H1 (cell line): ENCODE measurements at regions not wholly inside any gene's neighbourhood (a gene's known extent, or its start where the extent isn't known, plus 50 kb on each side); places are given as distances from the start of the nearest gene placed in this dataset.

Source experiments
- CTCF ChIA-PET: fragments of 300-600 bp; sonication (Branson Sonifier 250); formaldehyde crosslinking; loops from one replicate; lab custom pipeline; 2021; ENCODE audit not compliant: partially characterized antibody; lab: Charles Lee
- POLR2A ChIA-PET: fragments of 300-600 bp; sonication (Branson Sonifier 250); formaldehyde crosslinking; loops from one replicate; lab custom pipeline; 2021; ENCODE audit warnings: inconsistent platforms; ENCODE audit not compliant: partially characterized antibody; lab: Charles Lee
- DNase-seq, 2 experiments: peaks; one replicate each; pipeline versions ENCODE4 v3.0.0 to v3.0.0-alpha.2; 2010 to 2022; ENCODE audit warnings: low spot score in 2 of 2, low read depth in 1 of 2, mixed read lengths in 1 of 2
- FAIRE-seq: peaks from 2 replicates; lab custom pipeline; 2011; peaks lifted over from hg19 to GRCh38; lab: Jason Lieb, UNC
- H2AFZ ChIP-seq: 2 replicates; pipeline ENCODE4 v1.8.1; 2012; ENCODE audit warnings: low read length, inconsistent platforms
- H2AK5ac ChIP-seq: 2 replicates; pipeline ENCODE4 v1.6.1; 2013; ENCODE audit warnings: low read depth, low read length
- H2BK120ac ChIP-seq: replicated peaks from 2 replicates; pipeline ENCODE3; 2013; ENCODE audit warnings: low read depth, low read length, inconsistent platforms
- H2BK12ac ChIP-seq: 2 replicates; pipeline ENCODE4 v1.6.1; 2013; ENCODE audit warnings: low read depth, low read length
- H2BK15ac ChIP-seq: 2 replicates; pipeline ENCODE4 v1.6.1; 2013; ENCODE audit warnings: low read length
- H2BK20ac ChIP-seq: 2 replicates; pipeline ENCODE4 v1.6.1; 2013; ENCODE audit warnings: low read length
- H2BK5ac ChIP-seq: 2 replicates; pipeline ENCODE4 v1.6.1; 2013; ENCODE audit warnings: low read depth, low read length
- H3K14ac ChIP-seq: 2 replicates; pipeline ENCODE4 v1.6.1; 2013; ENCODE audit warnings: inconsistent platforms; ENCODE audit not compliant: insufficient read length
- H3K18ac ChIP-seq: 2 replicates; pipeline ENCODE4 v1.6.1; 2013; ENCODE audit warnings: low read length; ENCODE audit errors: extremely low read depth
- H3K23ac ChIP-seq: 2 replicates; pipeline ENCODE4 v1.6.1; 2013; ENCODE audit warnings: inconsistent platforms; ENCODE audit not compliant: insufficient read length
- H3K23me2 ChIP-seq: 2 replicates; pipeline ENCODE4 v1.6.1; 2013; ENCODE audit warnings: low read depth, low read length
- H3K27ac ChIP-seq: 2 replicates; pipeline ENCODE4 v1.6.1; 2011; ENCODE audit warnings: low read depth, low read length, inconsistent platforms
- H3K27me3 ChIP-seq, 4 experiments: replicated peaks in 1 of 4; 1 replicate in 1 of 4; 2 replicates in 3 of 4; pipeline versions ENCODE4 v1.6.1 to v1.8.1; 2011 to 2013; ENCODE audit warnings: low read length in 3 of 4, mild to moderate bottlenecking in 3 of 4, inconsistent platforms in 2 of 4, mixed read lengths in 2 of 4, moderate library complexity in 1 of 4; ENCODE audit not compliant: control insufficient read depth in 3 of 4, insufficient read depth in 3 of 4; ENCODE audit errors: extremely low read depth in 1 of 4
- H3K36me3 ChIP-seq, 4 experiments: 2 replicates each; pipeline versions ENCODE4 v1.6.1 to v1.8.1; 2011 to 2013; ENCODE audit warnings: mild to moderate bottlenecking in 4 of 4, low read length in 3 of 4, moderate library complexity in 2 of 4, control low read depth in 1 of 4, inconsistent platforms in 1 of 4; ENCODE audit not compliant: insufficient read depth in 4 of 4, control insufficient read depth in 2 of 4
- H3K4ac ChIP-seq: replicated peaks from 2 replicates; pipeline ENCODE3; 2013; ENCODE audit warnings: low read length, low read depth, mixed read lengths, inconsistent platforms; ENCODE audit not compliant: insufficient read length
- H3K4me1 ChIP-seq, 4 experiments: replicated peaks in 1 of 4; 1 replicate in 1 of 4; 2 replicates in 3 of 4; pipeline versions ENCODE4 v1.6.1 to v1.8.1; 2011 to 2013; ENCODE audit warnings: low read length in 3 of 4, inconsistent platforms in 2 of 4, mixed read lengths in 1 of 4; ENCODE audit not compliant: insufficient read depth in 4 of 4, control insufficient read depth in 3 of 4
- H3K4me2 ChIP-seq, 2 experiments: 2 replicates each; pipeline versions ENCODE4 v1.6.1 to v1.8.1; 2011 to 2013; ENCODE audit warnings: low read depth in 2 of 2, low read length in 2 of 2, control low read depth in 1 of 2, inconsistent platforms in 1 of 2, mild to moderate bottlenecking in 1 of 2; ENCODE audit not compliant: insufficient read depth in 1 of 2
- H3K4me3 ChIP-seq, 4 experiments: fragments of 200-600, 300-600 bp in 1 of 4; sonication (generic), shearing (Covaris generic), sonication (Bioruptor Twin) in 1 of 4; 2 replicates each; pipeline versions ENCODE4 v1.5.1 to v1.8.1; 2011 to 2016; ENCODE audit warnings: low read length in 4 of 4, low read depth in 3 of 4, control low read depth in 2 of 4, inconsistent platforms in 2 of 4, mild to moderate bottlenecking in 2 of 4, mixed read lengths in 1 of 4, moderate library complexity in 1 of 4; ENCODE audit not compliant: insufficient read depth in 2 of 4; ENCODE audit errors: extremely low read depth in 1 of 4
- H3K56ac ChIP-seq: replicated peaks from 2 replicates; pipeline ENCODE3; 2013; ENCODE audit warnings: low read depth, mild to moderate bottlenecking, mixed read lengths, low read length, inconsistent platforms; ENCODE audit not compliant: insufficient read length
- H3K79me1 ChIP-seq: 2 replicates; pipeline ENCODE4 v1.6.1; 2013; ENCODE audit warnings: low read depth, low read length, control low read depth
- H3K79me2 ChIP-seq, 2 experiments: 2 replicates each; pipeline versions ENCODE4 v1.6.1 to v1.8.1; 2012 to 2013; ENCODE audit warnings: low read length in 2 of 2, mild to moderate bottlenecking in 2 of 2, inconsistent platforms in 1 of 2; ENCODE audit not compliant: insufficient read depth in 2 of 2, control insufficient read depth in 1 of 2
- H3K9ac ChIP-seq, 4 experiments: replicated peaks in 1 of 4; 1 replicate in 1 of 4; 2 replicates in 3 of 4; pipeline versions ENCODE4 v1.6.1 to v1.8.1; 2011 to 2013; ENCODE audit warnings: low read depth in 3 of 4, low read length in 3 of 4, control low read depth in 2 of 4, mild to moderate bottlenecking in 2 of 4, moderate library complexity in 2 of 4, inconsistent platforms in 1 of 4; ENCODE audit errors: extremely low read depth in 1 of 4
- H3K9me3 ChIP-seq, 2 experiments: 2 replicates each; pipeline versions ENCODE4 v1.6.1 to v1.8.1; 2012 to 2013; ENCODE audit warnings: mild to moderate bottlenecking in 2 of 2, moderate library complexity in 2 of 2, control low read depth in 1 of 2, inconsistent platforms in 1 of 2, low read depth in 1 of 2, low read length in 1 of 2, mixed read lengths in 1 of 2; ENCODE audit not compliant: insufficient read depth in 2 of 2
- H4K20me1 ChIP-seq, 2 experiments: replicated peaks in 1 of 2; 2 replicates each; pipeline versions ENCODE3 to v1.8.1; 2011 to 2013; ENCODE audit warnings: inconsistent platforms in 2 of 2, low read length in 2 of 2, mild to moderate bottlenecking in 1 of 2; ENCODE audit not compliant: insufficient read depth in 2 of 2, control insufficient read depth in 1 of 2
- H4K5ac ChIP-seq: 2 replicates; pipeline ENCODE4 v1.6.1; 2013; ENCODE audit warnings: low read length, low read depth, mixed read lengths, inconsistent platforms; ENCODE audit not compliant: insufficient read length
- H4K8ac ChIP-seq: 2 replicates; pipeline ENCODE4 v1.8.0; 2013; ENCODE audit warnings: mild to moderate bottlenecking, moderate library complexity, low read length, inconsistent platforms; ENCODE audit not compliant: insufficient read depth; ENCODE audit errors: extremely low read depth
- H4K91ac ChIP-seq: replicated peaks from 2 replicates; pipeline ENCODE3; 2013; ENCODE audit warnings: low read length, mixed read lengths, inconsistent platforms; ENCODE audit not compliant: insufficient read length
- MAFK ChIP-seq: IDR thresholded peaks from 2 replicates; pipeline ENCODE4 v1.6.1; 2012; ENCODE audit warnings: low read depth, mild to moderate bottlenecking, improper control_type of control experiment, low read length
- POLR2AphosphoS5 ChIP-seq: IDR thresholded peaks from 2 replicates; pipeline ENCODE4 v1.6.1; 2011; ENCODE audit warnings: low read depth, low read length
- SAP30 ChIP-seq: fragments of 300-600 bp; sonication (generic); IDR thresholded peaks from 2 replicates; pipeline ENCODE4 v1.7.1; 2012; ENCODE audit warnings: low read length, moderate library complexity, mild to moderate bottlenecking, inconsistent platforms; ENCODE audit not compliant: insufficient read depth, insufficient replicate concordance
- WGBS, 2 experiments: shearing (Covaris generic) in 1 of 2; methylation state at CpG; one replicate each; pipeline versions ENCODE4 v1.1.6 to v1.1.7; 2013 to 2015; ENCODE audit warnings: low lambda C conversion rate in 2 of 2, mixed read lengths in 2 of 2, inconsistent platforms in 1 of 2, low coverage in 1 of 2, missing lambda C conversion rate in 1 of 2; ENCODE audit not compliant: insufficient replicate concordance in 2 of 2, insufficient coverage in 1 of 2, insufficient read length in 1 of 2; ENCODE audit errors: extremely low coverage in 1 of 2, missing lambda C conversion rate in 1 of 2; 5-methylcytosine and 5-hydroxymethylcytosine counted together

DNA sequence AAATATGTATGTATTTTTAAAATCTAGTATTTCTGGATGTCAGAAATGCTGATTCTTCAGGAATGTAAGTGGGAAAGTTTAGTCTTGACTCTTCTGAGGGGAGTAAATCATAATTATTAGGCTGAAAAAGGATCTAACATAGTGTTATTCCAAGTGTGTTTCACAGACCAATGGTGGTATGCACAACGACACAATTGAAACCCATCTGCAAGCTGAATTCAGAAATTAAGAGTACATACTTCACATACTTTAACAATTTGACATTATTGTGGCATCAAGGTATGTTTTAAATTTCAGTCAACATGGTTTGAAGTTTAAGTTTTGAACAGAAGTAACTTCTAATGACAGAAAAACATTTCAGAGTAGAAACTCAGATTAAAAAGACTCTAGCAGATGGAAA, 236.7 kb downstream of the SLC7A11 start:
- 100% methylated on average over 1 of the region's 1 CpG; no CpG with 5 or more reads in 1 of the 2 experiments for WGBS, 2 experiments
- no peaks in the 10 kb centered on the region for H3K36me3 ChIP-seq
- peak overlapping the region; percentile 73; the same call in 1 of the 2 replicates for H2AFZ ChIP-seq
- H3K4me3 ChIP-seq, result no peak overlapping the region
- no peak overlapping the region for H2BK5ac ChIP-seq
- TF ChIP-seq POLR2AphosphoS5 (no peak), MAFK (no peak), SAP30 (no peak)
- ChIA-PET POLR2A (no interaction called here), CTCF (interaction anchor here (1.1 to 1.4 kb wide), 3 partner anchors 30 to 518 kb away, joined by 3 to 4 read pairs (median 3); no protein-coding TSS in a partner anchor)
- no peaks in the 10 kb centered on the region for H3K23me2 ChIP-seq
- no peaks in the 10 kb centered on the region for H3K4me1 ChIP-seq
- H4K5ac ChIP-seq, result no peak overlapping the region
- no peak overlapping the region for H3K27ac ChIP-seq
- no peak overlapping the region for H2BK120ac ChIP-seq
- no peak overlapping the region for H4K8ac ChIP-seq
- no peak overlapping the region for H2AK5ac ChIP-seq
- no peak overlapping the region for H3K23ac ChIP-seq
- no peak overlapping the region for H3K4me2 ChIP-seq
- H3K9me3 ChIP-seq, result no peaks in the 10 kb centered on the region
- no peaks in the 10 kb centered on the region for H3K27me3 ChIP-seq
- DNase-seq, result no peak
- no peak overlapping the region for H3K18ac ChIP-seq
- no peak for FAIRE-seq
- H4K20me1 ChIP-seq, result no peaks in the 10 kb centered on the region
- H3K14ac ChIP-seq, result no peak overlapping the region
- H3K9ac ChIP-seq, result no peak overlapping the region
- no peaks in the 10 kb centered on the region for H3K79me2 ChIP-seq
- H2BK20ac ChIP-seq, result no peak overlapping the region
- no peak overlapping the region for H4K91ac ChIP-seq
- no peak overlapping the region for H3K4ac ChIP-seq
- no peak overlapping the region for H2BK15ac ChIP-seq
- no peak overlapping the region for H3K56ac ChIP-seq
- no peaks in the 10 kb centered on the region for H3K79me1 ChIP-seq
- no peak overlapping the region for H2BK12ac ChIP-seq
